ENCODE measurements at regions not wholly inside any gene's neighbourhood (a gene's known extent, or its start where the extent isn't known, plus 50 kb on each side); places are given as distances from the start of the nearest gene placed in this dataset.

DNA sequence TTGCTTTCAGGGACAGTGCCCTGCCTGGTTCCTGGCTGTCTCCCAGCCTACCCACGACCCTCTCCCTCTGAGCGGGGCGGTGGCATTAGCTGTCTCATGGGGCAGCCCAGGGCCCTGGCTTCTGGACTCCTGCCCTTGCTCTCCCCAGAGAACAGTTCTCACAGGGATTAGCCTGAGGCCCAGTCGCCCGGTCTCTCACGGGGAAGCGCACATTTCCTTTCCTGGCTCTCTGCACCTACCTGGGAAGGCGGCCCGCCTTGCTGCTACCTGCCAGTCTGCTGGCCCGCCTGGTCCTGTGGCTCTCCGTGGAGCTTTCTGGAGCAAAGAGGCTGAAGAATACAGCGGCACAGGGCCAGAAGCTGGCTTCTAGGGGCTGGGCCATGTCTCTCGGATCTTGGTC lies 128.4 kb downstream of the FHDC1 start:
- Histone ChIP-seq H3K4me2 (no peak overlapping the region), H3K4me3 (IDR thresholded peaks at IDR 0.05; ENCODE audit: insufficient read depth, low read depth, low read length) (no peak overlapping the region), H4K20me1 (ENCODE audit: insufficient read depth) (no peaks in the 10 kb centered on the region), H3K4me1 (ENCODE audit: low read depth, poor library complexity, severe bottlenecking) (no peaks in the 10 kb centered on the region), H3K36me3 (ENCODE audit: insufficient read depth) (no peaks in the 10 kb centered on the region), H2AFZ (ENCODE audit: low read depth) (no peak overlapping the region), H3K27me3 (ENCODE audit: insufficient read depth, low read depth) (no peaks in the 10 kb centered on the region), H3K9ac (no peak overlapping the region), H3K27ac (no peak overlapping the region), H3K79me2 (ENCODE audit: insufficient read depth, low read depth) (no peaks in the 10 kb centered on the region)
- TF ChIP-seq, protein P1, sequence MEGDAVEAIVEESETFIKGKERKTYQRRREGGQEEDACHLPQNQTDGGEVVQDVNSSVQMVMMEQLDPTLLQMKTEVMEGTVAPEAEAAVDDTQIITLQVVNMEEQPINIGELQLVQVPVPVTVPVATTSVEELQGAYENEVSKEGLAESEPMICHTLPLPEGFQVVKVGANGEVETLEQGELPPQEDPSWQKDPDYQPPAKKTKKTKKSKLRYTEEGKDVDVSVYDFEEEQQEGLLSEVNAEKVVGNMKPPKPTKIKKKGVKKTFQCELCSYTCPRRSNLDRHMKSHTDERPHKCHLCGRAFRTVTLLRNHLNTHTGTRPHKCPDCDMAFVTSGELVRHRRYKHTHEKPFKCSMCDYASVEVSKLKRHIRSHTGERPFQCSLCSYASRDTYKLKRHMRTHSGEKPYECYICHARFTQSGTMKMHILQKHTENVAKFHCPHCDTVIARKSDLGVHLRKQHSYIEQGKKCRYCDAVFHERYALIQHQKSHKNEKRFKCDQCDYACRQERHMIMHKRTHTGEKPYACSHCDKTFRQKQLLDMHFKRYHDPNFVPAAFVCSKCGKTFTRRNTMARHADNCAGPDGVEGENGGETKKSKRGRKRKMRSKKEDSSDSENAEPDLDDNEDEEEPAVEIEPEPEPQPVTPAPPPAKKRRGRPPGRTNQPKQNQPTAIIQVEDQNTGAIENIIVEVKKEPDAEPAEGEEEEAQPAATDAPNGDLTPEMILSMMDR (conservative IDR thresholded peaks at IDR 0.05; ENCODE audit: low read depth, low read length), result no peak

DNA sequence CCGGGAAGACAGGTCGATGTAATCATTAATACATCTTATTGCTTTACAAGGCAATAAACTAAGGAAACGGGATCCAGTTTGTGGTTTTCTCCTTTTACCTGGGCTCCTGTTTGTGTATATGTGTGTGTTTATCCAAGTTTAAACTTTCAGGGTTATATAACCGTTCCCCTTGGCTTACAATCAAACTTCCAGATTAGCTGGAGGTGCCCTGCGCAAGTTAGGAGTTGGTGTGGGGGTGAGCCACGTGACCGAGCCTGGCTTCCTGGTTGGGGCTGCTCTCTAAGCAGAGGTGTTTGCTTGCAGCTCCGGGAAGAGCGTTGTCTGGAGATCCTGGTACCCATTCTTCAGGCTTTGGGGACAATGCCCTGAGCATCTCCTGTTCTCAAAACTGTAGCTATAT lies 129.2 kb downstream of the FHDC1 start:
- H3K4me3 ChIP-seq (IDR thresholded peaks at IDR 0.05; ENCODE audit: insufficient read depth, low read depth, low read length), result no peak overlapping the region
- TF ChIP-seq, protein P1 (conservative IDR thresholded peaks at IDR 0.05; ENCODE audit: low read depth, low read length), result no peak
- no peak overlapping the region for H3K4me2 ChIP-seq
- H3K4me1 ChIP-seq (ENCODE audit: low read depth, poor library complexity, severe bottlenecking), result no peaks in the 10 kb centered on the region
- no peaks in the 10 kb centered on the region for H3K27me3 ChIP-seq (ENCODE audit: insufficient read depth, low read depth)
- no peak overlapping the region for H3K27ac ChIP-seq
- no peaks in the 10 kb centered on the region for H4K20me1 ChIP-seq (ENCODE audit: insufficient read depth)
- H3K36me3 ChIP-seq (ENCODE audit: insufficient read depth), result no peaks in the 10 kb centered on the region
- no peaks in the 10 kb centered on the region for H3K79me2 ChIP-seq (ENCODE audit: insufficient read depth, low read depth)
- H2AFZ ChIP-seq (ENCODE audit: low read depth), result no peak overlapping the region
- H3K9ac ChIP-seq, result no peak overlapping the region

DNA sequence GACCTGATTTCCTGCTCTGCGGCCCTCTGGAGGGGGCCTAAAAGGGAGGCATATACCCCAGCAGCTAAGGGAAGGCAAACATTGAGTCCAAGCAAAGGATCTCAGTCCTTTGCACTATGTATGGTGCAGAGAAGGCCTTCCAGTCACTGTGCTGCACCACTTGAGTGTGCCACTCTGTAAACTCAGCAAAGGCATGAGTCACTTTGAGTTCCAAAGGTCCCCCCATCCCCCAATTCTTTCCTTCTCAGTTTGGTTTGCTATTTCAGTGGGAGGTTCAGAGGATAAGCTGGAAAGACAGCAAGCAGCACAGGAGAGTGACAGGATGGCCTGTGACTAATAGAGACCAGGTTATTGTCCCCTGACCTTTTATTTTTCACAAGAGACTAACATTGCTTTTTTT lies 131.3 kb downstream of the FHDC1 start:
- TF ChIP-seq, protein P1 (conservative IDR thresholded peaks at IDR 0.05; ENCODE audit: low read depth, low read length), result no peak
- Histone ChIP-seq H3K79me2 (ENCODE audit: insufficient read depth, low read depth) (no peaks in the 10 kb centered on the region), H3K36me3 (ENCODE audit: insufficient read depth) (no peaks in the 10 kb centered on the region), H2AFZ (ENCODE audit: low read depth) (no peak overlapping the region), H3K4me3 (IDR thresholded peaks at IDR 0.05; ENCODE audit: insufficient read depth, low read depth, low read length) (no peak overlapping the region), H3K27me3 (ENCODE audit: insufficient read depth, low read depth) (no peaks in the 10 kb centered on the region), H3K27ac (no peak overlapping the region), H3K9ac (no peak overlapping the region), H3K4me2 (no peak overlapping the region), H4K20me1 (ENCODE audit: insufficient read depth) (no peaks in the 10 kb centered on the region), H3K4me1 (ENCODE audit: low read depth, poor library complexity, severe bottlenecking) (no peaks in the 10 kb centered on the region)

DNA sequence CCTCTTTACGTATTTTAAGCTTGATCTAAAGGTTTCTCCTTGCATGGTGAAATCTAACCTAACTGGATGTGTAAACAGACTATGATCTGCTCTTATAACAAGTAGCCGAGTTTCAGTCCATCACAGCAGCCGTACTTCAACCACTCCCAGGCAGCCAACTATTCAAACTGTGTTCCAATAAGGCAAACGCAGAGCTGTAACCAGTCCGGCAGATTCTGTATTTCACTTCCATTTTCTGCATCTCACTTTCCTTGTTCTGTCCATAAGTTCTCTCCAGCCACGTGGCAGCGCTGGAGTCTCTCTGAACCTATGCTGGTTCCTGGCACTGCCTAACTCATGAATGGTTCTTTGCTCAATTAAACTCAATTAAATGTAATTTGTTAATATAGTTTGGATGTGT lies 132.6 kb downstream of the FHDC1 start:
- H3K27ac ChIP-seq, result no peak overlapping the region
- no peak overlapping the region for H3K4me3 ChIP-seq (IDR thresholded peaks at IDR 0.05; ENCODE audit: insufficient read depth, low read depth, low read length)

More for the DNA sequence above, 132.6 kb downstream of the FHDC1 start:
- no peak overlapping the region for H3K9ac ChIP-seq
- no peaks in the 10 kb centered on the region for H4K20me1 ChIP-seq (ENCODE audit: insufficient read depth)
- H3K79me2 ChIP-seq (ENCODE audit: insufficient read depth, low read depth), result no peaks in the 10 kb centered on the region
- no peaks in the 10 kb centered on the region for H3K4me1 ChIP-seq (ENCODE audit: low read depth, poor library complexity, severe bottlenecking)
- no peaks in the 10 kb centered on the region for H3K27me3 ChIP-seq (ENCODE audit: insufficient read depth, low read depth)
- TF ChIP-seq, protein P1 (conservative IDR thresholded peaks at IDR 0.05; ENCODE audit: low read depth, low read length), result no peak
- H3K36me3 ChIP-seq (ENCODE audit: insufficient read depth), result no peaks in the 10 kb centered on the region
- no peak overlapping the region for H2AFZ ChIP-seq (ENCODE audit: low read depth)
- H3K4me2 ChIP-seq, result no peak overlapping the region
